ENCODE measurements at regions not wholly inside any gene's neighbourhood (a gene's known extent, or its start where the extent isn't known, plus 50 kb on each side); places are given as distances from the start of the nearest gene placed in this dataset.
"Not testable (repeated sequence)": the region's sequence is repeated elsewhere in the genome, so short reads cannot be mapped to it uniquely, and the experiment has no call there.

DNA sequence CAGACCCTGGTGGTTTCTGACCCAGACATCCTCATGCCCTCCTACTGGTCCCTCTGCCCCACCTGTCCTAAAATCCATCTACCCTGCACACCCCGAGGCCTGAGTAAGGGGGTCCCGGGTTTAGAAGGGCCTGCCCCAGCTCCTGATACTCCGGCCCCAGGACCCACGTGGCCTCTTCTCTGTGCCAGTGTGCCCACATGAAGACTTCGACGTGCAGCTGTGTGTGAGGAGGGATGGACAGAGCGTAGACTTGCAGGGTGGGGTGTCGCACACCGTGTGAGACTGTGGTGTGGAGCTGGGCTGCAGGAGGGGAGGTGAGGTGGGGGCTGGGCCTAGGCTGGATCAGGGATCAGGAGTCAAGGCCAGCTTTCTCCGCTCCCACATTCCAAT, 461.1 kb downstream of the PTPRU start:
- DNase-seq: no peak

DNA sequence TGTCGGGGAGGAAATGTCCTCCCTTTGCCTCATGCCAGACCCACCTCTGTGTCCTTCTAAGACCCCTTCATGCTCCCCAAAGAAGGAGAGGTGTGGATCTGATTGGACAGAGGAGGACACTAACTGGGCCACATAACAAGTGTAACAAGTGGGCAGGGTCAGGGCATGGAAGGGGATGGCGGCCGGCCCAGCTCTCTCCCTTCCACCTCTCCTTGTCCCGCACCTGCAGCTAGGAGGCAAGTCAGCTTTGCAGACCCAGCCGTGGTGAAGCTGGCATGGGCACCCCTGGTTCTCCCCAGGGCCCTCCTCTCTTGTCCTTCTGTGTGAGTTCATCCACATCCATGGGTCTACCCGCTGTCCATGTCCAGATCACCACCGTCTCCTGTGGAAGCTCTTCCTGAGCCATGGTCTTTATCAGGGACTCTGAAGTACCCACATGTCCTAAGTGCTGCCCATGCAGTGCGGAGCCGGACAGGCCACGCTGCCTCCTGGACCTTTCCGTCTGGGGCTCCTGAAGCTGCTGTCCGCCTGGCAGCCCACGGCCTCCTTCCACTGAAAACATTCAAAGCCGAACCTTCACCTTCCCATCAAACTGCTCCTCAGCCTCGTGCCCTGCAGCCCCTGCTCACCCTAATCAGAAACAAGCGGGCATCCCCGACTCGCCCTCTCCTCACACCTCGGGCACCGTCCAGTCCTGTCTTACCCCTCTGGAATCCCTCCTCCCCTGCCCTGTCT, 460.5 kb downstream of the PTPRU start:
- DNase-seq: no peak

DNA sequence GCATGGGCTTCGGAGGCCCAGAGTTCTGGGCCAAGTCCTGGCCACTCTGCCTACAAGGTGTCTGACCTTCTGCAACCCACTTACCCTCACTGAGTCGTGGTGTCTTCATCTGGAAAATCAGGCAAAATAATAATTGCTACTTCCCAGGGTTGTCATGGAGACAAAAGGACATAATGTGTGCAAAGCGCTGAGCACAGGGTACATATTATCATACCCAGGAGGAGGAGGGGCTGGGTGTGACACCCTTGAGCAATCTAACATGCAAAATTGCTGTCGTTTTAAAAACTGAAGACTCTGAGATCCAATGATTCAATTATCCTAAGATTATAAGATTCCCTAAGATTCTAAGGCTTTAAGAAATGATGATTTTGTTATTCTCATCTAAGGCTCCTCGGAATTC, 459.5 kb downstream of the PTPRU start:
- DNase-seq: no peak

DNA sequence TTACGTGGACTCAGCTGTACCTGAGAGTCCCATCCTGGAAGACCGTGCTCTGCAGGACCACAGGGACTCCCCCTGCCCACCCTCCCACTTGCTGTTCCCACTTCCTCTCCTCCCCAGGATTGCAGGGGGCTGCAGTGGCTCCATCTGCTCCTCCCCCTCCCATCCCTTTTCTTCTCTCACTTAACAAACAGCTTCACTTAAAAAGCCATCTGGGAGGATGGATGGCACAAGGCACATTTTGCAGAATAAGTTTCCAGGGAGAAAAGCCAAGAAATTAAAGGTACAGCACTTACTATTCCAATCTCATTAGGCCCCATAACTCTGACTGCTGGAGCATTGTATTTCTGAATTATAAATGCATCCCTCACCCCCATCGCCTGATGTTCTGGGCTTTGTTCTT, 458.7 kb downstream of the PTPRU start:
- no peak for DNase-seq

DNA sequence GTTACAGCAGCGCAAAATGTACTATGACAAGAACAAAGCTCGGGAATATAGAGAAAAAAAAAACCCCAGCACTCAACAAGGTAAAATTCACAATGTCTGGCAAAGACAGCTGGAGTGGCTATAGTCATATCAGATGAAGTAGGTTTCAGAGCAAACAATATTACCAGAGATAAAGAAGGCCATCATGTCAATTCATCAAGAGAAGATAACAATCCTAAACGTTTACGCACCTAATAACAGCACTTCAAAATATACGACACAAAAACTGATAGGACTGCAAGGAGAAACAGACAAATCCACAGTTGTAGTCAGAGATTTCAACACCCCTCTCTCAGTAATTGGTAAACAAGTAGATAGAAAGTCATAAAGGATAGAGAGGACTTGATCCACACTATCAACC, 455.2 kb downstream of the PTPRU start:
- DNase-seq: no peak

DNA sequence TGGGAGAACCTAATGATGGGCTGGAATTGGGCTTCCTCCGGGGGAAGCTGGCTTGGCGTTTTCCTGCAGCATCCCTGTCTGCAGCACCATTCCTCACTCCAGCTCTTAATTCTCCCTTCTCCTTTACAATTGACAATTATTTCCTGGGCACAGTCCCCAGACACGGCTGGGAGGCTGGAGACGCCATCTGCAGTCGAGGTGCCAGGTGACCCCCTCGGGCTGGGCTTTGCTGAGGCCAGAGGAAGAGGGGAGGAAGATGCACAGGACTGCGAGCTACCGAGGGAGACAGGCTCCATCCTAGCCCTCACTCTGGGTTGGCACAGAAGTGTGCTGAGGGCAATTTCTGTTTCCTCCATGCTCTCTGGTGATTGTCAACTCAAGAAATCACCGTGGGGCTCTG, 453.8 kb downstream of the PTPRU start:
- no peak for DNase-seq

DNA sequence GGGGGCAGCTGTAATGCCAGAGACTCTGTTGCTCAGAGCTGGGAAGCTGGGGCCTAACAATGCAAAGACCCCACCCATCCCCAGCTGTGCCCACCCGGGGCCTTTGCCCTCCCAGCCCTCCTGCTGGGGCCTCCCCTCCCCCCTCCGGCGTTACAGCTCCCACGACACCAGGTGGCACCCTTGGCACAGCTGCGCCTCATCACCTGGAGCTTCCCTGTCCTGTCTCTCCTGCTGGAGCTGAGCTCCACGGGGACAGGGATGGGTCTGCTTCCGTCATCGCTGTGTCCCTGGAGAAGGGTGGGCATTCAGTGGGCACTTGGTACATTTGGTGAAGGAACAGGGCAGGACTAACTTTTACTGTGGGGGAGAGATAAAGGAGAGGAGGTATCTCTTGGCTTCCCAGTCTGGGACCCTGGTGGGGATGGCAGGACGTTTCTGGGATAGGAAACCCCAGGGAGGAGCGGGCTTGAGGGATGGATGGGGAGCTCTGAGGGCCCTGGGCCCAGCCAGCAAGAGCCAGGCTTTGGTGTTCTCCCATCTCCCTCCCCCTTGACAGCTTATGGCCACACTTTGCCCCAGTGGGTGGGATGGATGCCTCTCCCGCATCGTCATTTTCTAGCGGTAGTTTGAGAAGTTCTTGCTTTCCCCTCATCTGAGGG, 453.2 kb downstream of the PTPRU start:
- no peak for DNase-seq

DNA sequence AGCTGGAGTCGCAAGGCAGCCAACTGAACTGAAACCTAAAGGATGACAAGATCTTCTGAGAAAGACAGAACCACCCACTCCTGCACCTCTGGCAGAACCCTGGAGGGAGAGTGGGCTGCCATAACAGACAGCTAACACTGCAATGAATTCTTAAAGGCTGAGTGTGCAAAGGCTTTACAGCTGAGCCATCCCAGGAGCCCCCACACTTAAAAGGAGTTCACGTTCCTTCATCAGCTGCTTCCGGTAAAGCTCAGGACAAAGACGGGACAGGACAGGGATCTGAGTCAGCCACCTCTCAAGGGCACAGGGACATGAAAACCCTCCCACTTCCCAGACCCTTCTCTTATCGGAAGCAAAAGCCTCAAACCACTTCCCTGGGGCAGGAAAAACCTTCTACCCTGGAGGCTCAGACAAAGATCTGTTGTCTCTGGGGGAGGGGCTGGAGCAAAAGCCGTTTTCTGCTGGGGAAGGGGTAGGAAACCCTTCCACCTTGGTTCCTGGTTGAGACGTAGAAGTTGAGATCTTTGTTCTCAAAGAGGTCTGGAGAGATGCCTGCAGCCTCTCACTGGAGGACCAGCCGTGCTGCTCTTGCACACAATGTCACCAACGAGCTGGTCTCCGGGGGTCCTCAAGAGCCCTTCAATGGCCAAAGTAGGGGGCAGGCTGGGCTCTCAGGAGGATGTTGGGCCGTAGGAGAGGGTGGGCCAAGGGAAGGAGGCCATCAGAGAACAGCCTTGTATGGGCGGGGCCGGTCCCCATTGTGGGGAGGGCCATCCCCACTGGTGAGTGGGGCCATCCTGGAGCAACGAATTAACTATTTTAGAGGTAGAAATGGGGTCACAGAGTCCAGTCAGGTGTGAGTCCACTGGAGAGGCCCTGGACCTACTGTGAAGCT, 452.4 kb downstream of the PTPRU start:
- no peak for DNase-seq

DNA sequence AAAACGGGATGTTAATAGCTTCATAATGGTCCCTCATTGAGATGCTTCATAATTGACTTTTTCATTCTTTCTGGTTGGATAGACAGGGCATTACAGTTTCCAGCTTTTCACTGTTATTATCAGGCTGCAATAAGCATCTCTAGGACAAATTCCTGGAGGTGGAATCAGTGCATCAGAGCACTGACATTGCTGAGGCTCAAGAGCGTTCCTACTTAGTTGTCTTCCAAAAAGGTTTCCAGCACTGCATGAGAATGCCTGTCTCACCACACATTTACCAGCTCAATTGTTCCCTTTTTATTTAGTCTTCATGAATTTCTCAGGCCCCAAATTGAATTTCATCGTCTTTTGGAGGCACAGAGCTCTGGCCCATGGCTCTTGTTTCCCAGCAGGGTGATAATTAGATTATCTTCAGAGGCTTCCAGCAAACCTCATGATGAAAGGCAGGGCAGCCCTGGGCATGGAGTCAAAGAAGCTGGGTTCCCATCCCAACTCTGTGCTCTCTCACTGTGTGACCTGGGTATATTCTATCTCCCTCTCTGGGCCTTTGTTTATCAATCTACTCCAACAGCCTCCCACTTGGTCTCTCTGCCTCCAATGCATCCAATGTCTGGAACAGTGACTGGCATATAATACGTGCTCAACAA, 451.4 kb downstream of the PTPRU start:
- DNase-seq: no peak

DNA sequence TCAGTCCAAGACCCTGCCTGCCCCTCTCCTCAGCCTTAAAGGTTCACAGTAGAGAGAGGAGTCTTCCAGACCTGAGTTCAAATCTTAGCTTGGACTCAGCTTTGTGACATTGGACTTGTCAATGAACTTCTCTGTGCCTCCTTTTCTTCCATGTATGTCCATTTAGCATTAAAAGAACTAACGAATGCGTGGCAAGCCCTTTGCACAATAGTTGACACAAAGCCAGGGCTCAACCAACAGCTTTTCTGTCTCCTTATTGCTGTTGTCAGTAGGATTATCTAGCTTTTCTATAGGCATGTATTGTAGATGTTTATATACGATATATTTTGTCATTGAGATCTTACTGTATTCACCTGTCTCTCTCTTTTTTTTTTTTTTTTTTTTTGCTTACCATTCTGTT, 450.8 kb downstream of the PTPRU start:
- DNase-seq: no peak

DNA sequence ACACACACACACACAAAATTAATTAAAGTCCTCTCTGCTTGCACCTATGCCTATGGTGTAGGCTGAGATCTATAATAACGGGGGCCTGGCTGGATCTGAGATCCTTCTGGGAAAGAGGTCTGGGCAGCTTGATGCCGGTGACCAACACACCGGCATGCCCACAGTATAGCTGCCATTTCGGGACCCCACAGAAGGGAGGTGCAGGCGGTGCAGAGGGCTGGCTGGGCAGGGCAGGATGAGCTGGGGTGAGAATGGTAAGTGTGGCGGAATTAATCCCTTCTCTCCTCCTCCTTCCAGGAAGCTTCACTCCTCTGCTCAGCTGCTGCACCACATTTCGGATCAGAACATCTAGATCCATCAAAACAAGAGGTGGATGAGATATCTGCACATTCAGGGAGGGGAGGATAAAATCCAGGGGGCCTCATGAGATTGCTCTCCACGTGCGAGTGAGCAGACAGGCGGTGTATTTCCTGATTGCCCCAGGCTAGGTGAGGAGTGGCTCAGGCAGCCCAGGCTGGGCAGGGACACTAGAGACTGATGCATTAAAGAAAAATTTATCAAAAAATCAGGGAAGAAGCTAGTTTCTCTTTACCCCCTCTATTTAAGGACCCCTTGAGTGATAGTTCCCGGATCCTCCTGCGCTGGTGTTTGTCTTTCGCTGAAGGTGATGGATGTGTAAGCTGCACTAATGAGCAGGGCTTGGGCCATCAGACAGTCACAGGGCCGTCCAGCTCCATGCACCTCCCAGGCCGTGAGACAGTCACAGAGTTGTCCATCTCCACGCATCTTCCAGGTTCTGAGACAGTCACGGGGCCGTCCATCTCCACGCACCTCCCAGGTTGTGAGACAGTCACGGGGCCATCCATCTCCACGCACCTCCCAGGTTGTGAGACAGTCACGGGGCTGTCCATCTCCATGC, 449.9 kb downstream of the PTPRU start:
- DNase-seq: no peak

DNA sequence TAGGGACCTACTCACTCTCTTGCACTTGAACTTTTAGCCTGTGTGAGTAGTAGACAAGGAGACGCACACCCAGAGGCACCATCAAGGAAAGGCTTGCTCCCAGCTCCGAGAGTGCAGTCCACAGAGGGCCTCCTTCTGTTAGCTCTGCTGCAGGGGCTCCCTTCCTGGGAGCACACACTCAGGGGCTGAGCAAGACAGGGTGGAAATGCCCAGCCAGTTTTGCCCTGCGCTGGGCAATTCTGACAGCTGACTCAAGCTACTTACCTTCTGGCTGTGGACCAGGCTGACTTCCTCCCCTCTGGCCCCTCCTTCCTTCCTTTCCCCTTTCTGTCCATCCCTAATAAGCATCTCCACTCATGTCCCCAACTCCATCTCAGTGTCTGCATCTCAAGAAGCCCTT, 449.1 kb downstream of the PTPRU start:
- no peak for DNase-seq

DNA sequence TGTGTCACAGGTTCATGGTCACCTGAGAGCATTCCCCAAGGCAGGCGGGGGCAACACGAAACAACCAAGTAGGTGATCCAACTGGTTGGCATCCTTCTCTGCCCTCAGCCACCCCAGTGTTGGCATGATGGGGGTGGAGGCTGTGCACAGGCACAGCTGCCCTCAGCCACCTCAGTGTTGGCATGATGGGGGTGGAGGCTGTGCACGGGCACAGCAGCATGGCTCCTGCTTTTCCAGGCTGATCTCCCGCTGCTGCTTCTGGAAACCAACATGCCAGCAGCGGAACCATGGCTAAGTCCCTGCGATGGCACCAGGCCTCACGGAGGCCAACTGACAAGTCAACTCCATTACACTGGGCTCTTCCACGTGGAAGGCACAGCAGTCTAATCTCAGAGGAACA, 447.8 kb downstream of the PTPRU start:
- no peak for DNase-seq

DNA sequence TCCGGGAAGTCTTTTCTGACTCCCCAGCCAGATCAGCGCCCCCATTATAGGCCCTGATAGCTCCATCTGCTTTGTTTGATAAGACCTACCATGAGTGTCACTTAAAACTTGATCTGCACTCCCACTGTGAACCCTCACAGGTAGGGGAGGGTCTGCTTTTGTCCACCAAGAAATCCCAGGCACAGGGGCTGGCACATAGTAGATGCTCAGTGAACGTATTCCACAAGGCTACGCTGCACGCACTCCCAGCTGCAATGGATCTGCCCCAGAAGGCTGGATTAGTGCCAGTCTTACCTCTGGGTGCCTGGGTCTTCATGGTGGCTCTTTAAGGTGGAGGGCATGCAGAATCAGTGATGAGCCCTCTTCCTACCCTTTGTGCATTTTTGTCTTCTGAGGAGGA, 447.1 kb downstream of the PTPRU start:
- no peak for DNase-seq

DNA sequence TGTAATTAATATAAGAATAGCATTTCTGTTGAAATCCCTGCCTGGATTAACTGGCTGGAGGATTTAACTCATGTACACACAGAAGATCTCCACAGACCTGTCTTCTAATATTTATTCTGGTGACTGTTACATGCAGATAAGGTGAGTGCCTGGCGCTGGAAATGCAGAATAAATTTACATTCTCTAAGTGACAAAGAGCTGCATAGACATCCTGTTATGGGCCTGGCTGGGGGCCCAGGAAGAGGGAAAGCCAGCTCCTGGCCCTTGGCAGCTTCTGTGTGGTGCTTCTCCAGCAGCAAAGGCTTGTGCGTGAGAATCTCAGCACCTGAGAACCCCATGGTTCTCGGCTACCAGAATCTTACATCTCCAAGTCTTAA, 446.6 kb downstream of the PTPRU start:
- no peak for DNase-seq

DNA sequence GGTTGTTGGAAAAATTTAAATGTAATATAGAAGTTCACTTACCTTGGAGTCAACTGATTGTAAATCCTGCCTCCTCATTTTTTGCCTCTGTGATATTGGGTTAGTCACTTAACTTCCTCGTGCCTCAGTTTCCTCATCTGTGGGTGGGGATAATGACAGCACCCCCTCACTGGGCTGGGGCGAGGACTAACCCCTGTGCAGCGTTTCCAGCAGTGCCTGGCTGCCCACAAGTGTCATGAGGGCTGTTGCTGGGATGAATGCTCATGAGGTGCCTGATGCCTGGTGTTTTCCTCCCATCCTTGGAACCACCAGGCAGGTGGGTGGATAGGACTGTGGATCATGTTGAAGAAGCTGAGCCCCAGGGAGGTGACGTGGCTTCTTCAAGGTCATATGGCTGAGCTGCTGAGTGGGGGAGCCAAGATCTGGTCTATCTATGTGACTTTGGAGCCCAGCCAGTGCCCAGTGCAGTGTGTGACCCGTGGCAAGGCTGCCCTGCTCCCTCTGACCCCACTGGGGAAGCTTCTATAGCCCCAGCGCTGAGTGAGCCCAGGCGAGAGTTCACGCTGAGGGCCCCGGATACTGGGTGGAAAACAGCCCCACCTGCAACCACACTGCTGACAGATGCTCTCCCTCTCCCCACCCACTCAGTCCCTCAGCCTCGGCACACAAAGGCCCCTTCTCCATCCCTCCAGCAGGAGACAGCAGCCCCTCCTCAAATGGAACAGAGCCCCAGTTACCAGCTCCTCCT, 446.0 kb downstream of the PTPRU start:
- no peak for DNase-seq

DNA sequence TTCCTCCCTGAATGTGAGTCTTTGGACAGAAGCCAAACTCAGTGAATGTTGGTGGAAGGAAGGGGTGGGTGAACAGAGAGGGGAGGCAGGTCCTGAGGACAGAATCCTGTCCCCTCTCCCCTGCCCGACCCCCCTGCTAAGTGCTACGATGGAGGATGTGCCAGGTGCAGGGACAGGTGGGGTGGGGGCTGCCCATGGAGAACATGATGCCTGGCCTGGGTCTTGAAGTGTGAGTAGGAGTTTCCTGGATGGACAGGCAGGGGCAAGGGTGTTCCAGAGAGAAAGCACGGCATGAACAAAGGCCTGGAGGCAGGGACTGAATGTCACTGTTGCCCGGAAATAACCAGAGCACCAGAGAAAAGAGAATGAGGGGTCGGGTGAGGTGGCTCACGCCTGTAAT, 445.1 kb downstream of the PTPRU start:
- not testable (repeated sequence) for DNase-seq

DNA sequence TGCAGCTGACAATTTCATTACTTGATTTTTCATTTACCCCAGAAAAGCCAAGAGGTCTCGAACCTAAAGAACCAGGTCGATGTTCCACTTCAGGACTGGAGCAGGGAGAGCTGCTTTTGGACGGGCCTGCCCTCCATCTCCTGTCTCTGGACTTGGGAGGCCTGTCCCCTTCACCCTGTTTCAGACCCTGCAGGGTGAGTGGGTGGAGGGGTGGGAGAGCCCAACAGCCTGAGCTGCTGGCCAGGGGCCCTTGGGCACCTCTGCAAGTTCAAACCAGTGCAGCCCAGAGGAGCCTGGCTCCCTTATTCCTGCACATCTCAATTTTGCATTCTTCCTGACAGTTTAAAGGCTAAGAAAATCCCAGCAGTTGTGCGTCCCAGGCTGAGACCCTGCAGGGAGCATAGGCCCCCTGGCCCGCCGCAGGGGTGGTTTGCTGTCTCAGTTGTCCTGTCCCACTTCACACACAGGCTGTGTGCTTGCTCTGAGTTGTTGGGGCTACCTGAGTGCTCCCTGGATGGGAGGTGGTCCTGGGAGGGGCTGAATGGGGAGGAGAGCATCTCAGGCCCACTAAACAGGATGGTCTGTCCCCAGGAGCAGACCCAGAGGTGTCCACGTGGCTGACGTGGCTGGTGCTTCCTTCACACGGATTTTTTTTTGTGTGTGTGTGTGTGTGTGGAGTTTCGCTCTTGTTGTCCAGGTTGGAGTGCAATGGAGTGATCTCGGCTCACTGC, 443.7 kb downstream of the PTPRU start:
- DNase-seq: no peak

DNA sequence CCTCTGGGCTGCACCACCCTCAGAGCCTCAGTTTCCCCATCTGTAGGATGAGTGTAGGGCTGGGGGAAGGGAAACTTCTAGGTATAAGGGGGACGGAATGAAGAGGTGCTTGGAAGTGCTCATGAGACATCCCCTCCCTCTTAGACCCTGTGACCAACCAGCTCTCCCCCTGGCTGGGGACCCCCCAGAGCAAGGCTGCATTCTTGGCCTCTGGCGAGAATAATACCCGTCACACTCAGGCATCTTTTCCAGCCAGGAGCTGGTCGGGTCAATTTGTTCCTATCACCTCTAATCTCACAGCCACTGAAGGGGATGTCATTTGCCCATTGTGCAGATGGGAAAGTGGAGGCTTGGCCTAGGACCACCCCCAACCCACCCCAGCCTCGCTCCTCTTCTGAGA, 443.0 kb downstream of the PTPRU start:
- no peak for DNase-seq

Data from skin of body (tissue), 1 donor.